Ovary (tissue), 3 donors: ENCODE measurements at regions not wholly inside any gene's neighbourhood (a gene's known extent, or its start where the extent isn't known, plus 50 kb on each side); places are given as distances from the start of the nearest gene placed in this dataset.

Source experiments
- POLR2A ChIP-seq: fragments of 450-650 bp; IDR thresholded peaks from one replicate; pipeline ENCODE4 v1.6.1; 2017; ENCODE audit warnings: antibody characterized with exemption, mild to moderate bottlenecking, moderate library complexity
- TF ChIP-seq, protein P1 (sequence below), 3 donors: fragments of 450-650 bp in 2 of 3; fragments of 200-600 bp in 1 of 3; IDR thresholded peaks; one replicate each; pipeline versions ENCODE4 v1.5.1 to v1.8.0; 2016 to 2022; ENCODE audit warnings: antibody characterized with exemption in 3 of 3, mild to moderate bottlenecking in 1 of 3
- donor health status: DM: no; HTN: no; CAD: no.

DNA sequence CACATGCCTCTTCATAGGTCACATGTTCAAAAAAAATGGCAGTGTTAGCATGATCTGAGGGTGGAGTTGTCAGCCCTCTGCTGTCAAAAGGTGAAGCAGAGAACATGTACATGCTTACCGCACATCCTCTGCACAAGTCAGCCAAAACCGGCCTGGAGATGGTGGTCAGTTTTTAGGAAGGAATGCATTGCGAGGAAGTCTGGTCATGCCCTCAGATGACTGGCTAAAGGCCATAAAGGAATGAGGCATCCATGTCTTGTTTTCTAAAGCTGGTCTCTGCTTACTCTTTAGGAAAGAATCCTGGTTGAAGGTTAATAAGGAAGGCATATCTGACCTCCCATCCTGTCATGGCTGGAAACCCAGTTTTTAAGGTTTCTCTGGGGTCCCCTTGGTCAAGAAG is 292.0 kb upstream of the CCDC54 start:
- TF ChIP-seq, protein P1, sequence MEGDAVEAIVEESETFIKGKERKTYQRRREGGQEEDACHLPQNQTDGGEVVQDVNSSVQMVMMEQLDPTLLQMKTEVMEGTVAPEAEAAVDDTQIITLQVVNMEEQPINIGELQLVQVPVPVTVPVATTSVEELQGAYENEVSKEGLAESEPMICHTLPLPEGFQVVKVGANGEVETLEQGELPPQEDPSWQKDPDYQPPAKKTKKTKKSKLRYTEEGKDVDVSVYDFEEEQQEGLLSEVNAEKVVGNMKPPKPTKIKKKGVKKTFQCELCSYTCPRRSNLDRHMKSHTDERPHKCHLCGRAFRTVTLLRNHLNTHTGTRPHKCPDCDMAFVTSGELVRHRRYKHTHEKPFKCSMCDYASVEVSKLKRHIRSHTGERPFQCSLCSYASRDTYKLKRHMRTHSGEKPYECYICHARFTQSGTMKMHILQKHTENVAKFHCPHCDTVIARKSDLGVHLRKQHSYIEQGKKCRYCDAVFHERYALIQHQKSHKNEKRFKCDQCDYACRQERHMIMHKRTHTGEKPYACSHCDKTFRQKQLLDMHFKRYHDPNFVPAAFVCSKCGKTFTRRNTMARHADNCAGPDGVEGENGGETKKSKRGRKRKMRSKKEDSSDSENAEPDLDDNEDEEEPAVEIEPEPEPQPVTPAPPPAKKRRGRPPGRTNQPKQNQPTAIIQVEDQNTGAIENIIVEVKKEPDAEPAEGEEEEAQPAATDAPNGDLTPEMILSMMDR (IDR thresholded peaks at IDR 0.05) = no peak
- no peak for TF ChIP-seq POLR2A
